Embryonic facial prominence (tissue), 1 donor: ENCODE measurements at regions not wholly inside any gene's neighbourhood (a gene's known extent, or its start where the extent isn't known, plus 50 kb on each side); places are given as distances from the start of the nearest gene placed in this dataset.

Source experiments
- DNase-seq: peaks from one replicate; pipeline ENCODE4 v3.0.0-alpha.2; 2016; ENCODE audit errors: extremely low spot score

DNA sequence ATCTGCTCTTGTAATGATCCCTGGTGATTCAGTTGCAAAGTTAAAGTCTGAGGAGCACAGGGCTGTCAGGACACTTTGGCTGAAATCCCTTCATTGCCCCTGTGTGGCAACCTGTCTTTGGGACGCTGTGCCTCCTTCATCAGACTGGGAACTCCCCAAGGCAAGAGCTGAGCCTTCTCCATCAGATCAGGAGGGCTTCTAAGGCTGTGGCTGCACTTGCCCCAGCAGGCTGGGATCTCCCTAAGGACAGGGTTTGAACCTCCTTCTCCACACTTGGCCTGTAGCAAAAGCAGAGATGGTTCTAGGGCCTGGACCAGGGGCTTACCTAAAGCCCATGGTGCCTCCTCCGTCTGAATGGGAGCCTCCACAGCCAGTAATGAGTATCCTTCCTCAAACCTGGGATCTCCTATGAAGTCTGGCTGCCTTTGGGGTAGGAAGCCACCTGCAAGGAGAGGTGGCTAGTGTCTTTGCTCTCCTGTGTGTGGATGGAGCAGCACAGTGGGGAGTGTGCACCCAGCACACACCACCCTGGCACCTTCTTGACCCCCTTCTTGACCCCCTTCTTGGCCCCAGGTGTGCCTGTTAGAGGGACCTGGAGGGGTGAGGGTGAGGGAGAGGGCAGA, 79.0 kb upstream of the NKD1 start:
- DNase-seq: no peak

DNA sequence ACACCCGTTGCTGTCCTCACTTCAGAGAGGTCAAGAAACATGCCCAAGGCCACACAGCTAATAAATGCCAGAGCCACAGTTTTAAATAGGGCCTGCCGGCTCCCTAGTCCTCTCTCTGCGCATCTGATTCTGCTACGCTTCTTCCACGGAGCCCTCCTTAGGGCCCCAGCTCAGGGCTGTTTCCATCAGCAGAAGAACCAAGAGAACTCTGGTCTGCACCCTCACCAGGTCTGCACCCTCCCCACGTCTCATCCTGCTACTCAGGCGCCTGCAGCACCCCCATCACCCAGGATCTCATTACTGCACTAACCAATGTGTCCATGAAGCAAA, 79.5 kb upstream of the NKD1 start:
- no peak for DNase-seq

GRCh38 chr16:50467943-50468748, 80.0 kb upstream of the NKD1 start:
- no peak for DNase-seq

DNA sequence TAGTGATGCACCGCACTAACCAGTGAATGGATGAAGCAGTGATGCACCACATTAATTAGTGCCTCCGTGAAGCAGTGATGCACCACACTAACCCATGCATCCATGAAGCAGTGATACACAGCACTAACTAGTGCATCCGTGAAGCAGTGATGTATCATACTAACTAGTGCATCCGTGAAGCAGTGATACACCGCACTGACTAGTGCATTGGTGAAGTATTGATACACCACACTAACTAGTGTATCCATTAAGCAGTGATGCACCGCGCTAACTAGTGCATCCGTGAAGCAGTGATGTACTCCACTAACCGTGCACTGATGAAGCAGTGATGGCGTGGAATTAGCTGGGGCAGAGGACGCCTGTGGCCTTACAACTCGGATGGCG, 80.6 kb upstream of the NKD1 start:
- no peak for DNase-seq

DNA sequence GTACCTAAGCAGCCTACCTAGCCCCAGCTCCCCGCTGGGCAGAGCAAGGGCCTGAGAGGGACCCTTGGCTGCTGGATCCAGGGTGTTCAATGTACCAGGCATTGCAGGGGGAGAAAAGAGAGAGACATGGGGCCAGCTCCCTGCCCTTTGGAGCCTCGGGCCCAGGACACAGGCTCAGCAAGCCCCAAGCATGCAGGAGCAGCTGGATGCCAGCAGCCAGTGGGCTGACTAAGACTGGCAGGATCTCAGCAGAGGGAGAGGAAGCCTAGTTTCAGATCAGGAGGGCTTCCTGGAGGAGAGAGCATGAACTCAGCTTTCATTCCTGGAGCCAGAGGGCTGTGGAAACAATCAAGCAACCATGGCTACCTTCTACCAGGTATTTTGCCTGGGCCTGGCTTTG, 82.0 kb upstream of the NKD1 start:
- no peak for DNase-seq

- DNase-seq: no peak
These were observed 83.6 kb upstream of the NKD1 start for GRCh38 chr16:50464325-50465290.

DNA sequence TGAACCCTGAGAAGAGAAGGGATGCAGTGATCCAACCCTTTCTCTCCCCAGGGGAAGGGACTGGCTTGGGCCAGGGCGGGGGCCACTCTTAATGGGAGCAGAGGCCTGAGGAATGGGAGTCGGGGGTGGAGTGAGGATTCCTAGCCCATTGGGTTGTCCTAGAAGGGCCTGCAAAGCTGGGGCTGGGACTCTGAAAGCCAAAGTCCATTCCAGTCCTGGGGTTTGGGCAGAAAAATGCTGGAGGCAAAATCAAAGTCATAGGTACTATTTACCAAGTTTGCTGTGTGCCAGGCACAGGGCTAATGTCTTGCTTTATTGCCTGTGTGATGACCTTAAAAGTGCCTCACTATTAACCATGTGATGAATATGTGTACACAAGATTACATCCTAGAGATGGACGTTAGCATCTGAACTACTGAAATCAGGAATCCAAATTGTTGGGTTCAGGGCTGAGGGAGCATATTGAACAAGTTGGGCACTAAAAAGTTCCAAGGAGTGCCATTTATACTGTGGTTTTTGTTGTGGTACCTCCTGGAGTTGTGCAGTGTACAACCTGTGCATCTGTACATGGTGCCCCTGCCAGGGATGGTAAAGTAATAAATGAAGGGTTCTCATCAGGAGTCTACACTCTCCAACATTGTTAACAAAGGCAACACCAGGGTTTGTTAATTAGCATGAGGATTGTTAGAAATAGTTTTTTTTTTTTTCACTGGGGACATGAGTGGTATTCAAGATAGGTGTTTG, 84.4 kb upstream of the NKD1 start:
- DNase-seq: no peak

DNA sequence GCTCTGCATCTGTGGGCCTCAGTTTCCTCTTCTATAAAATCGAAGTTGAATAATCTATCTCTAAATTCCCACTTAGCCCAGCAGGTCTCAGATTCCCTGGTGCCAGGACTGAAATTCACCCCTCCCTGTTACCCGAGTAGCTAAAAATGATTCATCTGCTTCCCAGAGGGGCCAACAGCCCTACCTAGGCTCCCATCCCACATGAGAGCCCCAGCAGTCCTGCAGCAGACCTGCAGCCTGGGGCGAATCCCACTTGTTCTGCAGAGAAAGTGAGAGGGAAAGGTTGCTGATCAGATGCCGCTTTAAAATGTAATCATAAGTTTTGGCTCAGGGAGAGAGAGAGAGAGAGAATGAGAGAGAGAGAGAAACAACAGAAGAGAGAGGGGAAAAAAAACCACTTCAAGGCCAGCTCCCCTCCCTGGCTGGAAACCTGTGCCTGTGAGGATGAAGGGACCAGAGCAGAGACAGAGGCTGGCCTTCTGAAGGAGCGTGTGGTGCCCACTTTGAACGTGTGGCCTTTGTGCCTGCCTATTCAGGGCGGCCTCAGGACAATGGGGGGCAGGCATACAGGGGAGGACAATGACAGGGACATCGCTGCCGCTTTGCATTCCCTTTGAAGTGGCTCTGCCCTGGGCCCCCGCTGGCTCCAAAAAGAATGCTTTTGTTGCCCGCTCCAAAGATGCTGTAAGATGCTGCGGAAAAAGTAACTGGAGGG, 85.2 kb upstream of the NKD1 start:
- no peak for DNase-seq

- no peak for DNase-seq
These were observed 86.8 kb upstream of the NKD1 start for GRCh38 chr16:50461400-50461760.

DNA sequence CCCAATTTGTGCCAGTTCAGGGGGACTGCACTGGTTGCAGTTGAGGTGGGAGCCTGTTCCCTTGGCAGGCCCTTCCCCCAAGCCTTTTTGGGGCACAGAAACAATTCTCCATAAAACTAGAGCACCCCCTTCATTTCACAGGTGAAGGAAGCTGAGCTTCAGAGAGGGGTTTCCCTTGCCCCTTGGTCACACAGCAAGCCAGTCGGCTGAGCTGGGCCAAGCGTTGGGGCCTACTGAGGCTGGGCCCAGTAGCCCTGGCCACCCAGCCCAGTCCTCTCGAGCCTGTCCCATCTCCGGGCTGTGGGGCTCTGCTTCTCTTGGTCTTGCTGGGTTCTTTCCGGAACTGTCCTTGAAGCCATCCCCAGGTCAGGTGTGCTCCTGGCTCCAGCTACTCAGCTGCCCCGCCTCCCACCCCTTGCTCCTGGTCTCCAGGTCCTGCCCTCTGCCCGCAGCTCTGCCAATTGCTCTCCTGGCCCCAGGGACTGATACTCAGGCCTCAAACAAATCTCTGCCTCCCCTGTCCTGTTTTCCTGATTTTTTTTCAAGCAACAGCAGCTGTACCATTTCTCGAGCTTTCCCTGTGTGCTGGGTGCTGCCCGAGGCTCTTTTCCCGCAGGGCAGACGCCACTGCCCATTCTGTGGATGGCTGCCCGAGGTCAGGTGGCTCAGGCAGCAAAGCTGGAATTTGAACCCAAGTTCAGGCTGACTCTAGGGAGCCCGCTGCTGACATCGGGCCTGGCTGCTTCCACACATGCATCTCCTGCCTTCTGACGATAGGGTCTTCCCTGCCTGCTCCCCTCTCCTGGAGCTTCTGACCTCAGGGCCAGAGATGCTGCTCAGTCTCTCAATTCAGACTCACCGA, 87.4 kb upstream of the NKD1 start:
- DNase-seq: no peak

GRCh38 chr16:50459496-50460080, 88.6 kb upstream of the NKD1 start:
- no peak for DNase-seq

- DNase-seq: no peak
These were observed 89.3 kb upstream of the NKD1 start for GRCh38 chr16:50458667-50459495.

GRCh38 chr16:50457979-50458491, 89.2 kb upstream of the BRD7 start:
- no peak for DNase-seq

GRCh38 chr16:50457423-50457822, 88.6 kb upstream of the BRD7 start:
- no peak for DNase-seq

GRCh38 chr16:50455288-50455845, 86.6 kb upstream of the BRD7 start:
- no peak for DNase-seq

DNA sequence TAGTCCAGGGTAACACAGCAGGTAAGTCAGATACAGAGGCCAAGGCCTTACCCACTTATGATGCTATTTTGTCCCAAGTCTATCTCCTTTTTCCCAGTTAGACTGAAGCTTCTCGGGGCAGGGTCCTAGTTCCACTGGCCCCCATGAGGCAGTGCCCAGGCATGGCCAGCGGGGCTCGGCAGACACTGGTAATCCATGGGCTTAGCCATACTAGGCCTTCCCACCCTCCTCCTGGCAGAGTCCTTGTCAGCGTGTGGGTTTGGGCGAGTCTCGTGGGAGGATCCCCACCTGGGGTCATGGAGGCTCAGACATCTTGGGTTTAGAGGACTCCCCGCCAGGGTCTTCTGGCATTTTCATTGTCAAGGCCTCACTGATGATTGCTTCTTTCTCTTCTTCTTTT, 84.7 kb upstream of the BRD7 start:
- no peak for DNase-seq

- DNase-seq: no peak
These were observed 83.2 kb upstream of the BRD7 start for GRCh38 chr16:50451951-50452508.

GRCh38 chr16:50450957-50451356, 82.2 kb upstream of the BRD7 start:
- no peak for DNase-seq
